H9 (cell line): ENCODE measurements at regions not wholly inside any gene's neighbourhood (a gene's known extent, or its start where the extent isn't known, plus 50 kb on each side); places are given as distances from the start of the nearest gene placed in this dataset.

ENCODE experiments used
- DNase-seq: peaks from one replicate; pipeline ENCODE4 v3.0.0-alpha.2; 2017
- H2AFZ ChIP-seq: one replicate; pipeline ENCODE4 v1.6.1; 2013; ENCODE audit warnings: mild to moderate bottlenecking, low read length, control low read depth, moderate library complexity
- H2AK5ac ChIP-seq: 2 replicates; pipeline ENCODE4 v1.6.1; 2013; ENCODE audit warnings: low read length, control low read depth, mixed read lengths; ENCODE audit not compliant: insufficient read length
- H2BK120ac ChIP-seq: one replicate; pipeline ENCODE4 v1.6.1; 2013; ENCODE audit warnings: low read depth, mild to moderate bottlenecking, low read length, control low read depth, inconsistent platforms; ENCODE audit not compliant: poor library complexity, severe bottlenecking
- H2BK12ac ChIP-seq: 2 replicates; pipeline ENCODE4 v1.6.1; 2013; ENCODE audit warnings: low read length, control low read depth, mixed read lengths, low read depth; ENCODE audit not compliant: insufficient read length
- H2BK15ac ChIP-seq: 2 replicates; pipeline ENCODE4 v1.6.1; 2013; ENCODE audit warnings: low read depth, low read length, control low read depth
- H2BK20ac ChIP-seq: one replicate; pipeline ENCODE4 v1.6.1; 2013; ENCODE audit warnings: low read depth, mild to moderate bottlenecking, low read length, control low read depth, inconsistent platforms; ENCODE audit not compliant: poor library complexity, severe bottlenecking
- H2BK5ac ChIP-seq: 2 replicates; pipeline ENCODE4 v1.6.1; 2013; ENCODE audit warnings: low read length, control low read depth, mixed read lengths; ENCODE audit not compliant: insufficient read length
- H3K14ac ChIP-seq: 2 replicates; pipeline ENCODE4 v1.6.1; 2013; ENCODE audit warnings: low read length, control low read depth; ENCODE audit not compliant: insufficient read depth
- H3K18ac ChIP-seq: 2 replicates; pipeline ENCODE4 v1.6.1; 2013; ENCODE audit warnings: low read depth, mild to moderate bottlenecking, mixed read lengths, low read length, control low read depth; ENCODE audit not compliant: insufficient read length
- H3K23ac ChIP-seq: 2 replicates; pipeline ENCODE4 v1.6.1; 2013; ENCODE audit warnings: low read length, control low read depth, mixed read lengths, low read depth; ENCODE audit not compliant: insufficient read length
- H3K23me2 ChIP-seq: 2 replicates; pipeline ENCODE4 v1.6.1; 2013; ENCODE audit warnings: low read depth, mild to moderate bottlenecking, mixed read lengths, low read length, control low read depth; ENCODE audit not compliant: insufficient read length, poor library complexity, severe bottlenecking
- H3K27ac ChIP-seq: 2 replicates; pipeline ENCODE4 v1.5.1; 2013; ENCODE audit warnings: low read length, control low read depth, mixed read lengths, low read depth; ENCODE audit not compliant: insufficient read length
- H3K27me3 ChIP-seq: 2 replicates; pipeline ENCODE4 v1.6.1; 2013; ENCODE audit warnings: low read length, control low read depth, inconsistent platforms; ENCODE audit not compliant: insufficient read depth
- H3K4ac ChIP-seq: 2 replicates; pipeline ENCODE4 v1.6.1; 2013; ENCODE audit warnings: low read depth, mild to moderate bottlenecking, control low read depth, inconsistent platforms, low read length, moderate library complexity
- H3K4me1 ChIP-seq: 2 replicates; pipeline ENCODE4 v1.6.1; 2013; ENCODE audit warnings: low read length, control low read depth, inconsistent platforms; ENCODE audit not compliant: insufficient read depth
- H3K4me2 ChIP-seq: 2 replicates; pipeline ENCODE4 v1.6.1; 2013; ENCODE audit warnings: low read length, control low read depth, mixed read lengths; ENCODE audit not compliant: insufficient read length, insufficient read depth
- H3K56ac ChIP-seq: 2 replicates; pipeline ENCODE4 v1.6.1; 2013; ENCODE audit warnings: low read depth, mild to moderate bottlenecking, mixed read lengths, low read length, control low read depth; ENCODE audit not compliant: insufficient read length
- H3K79me1 ChIP-seq: 2 replicates; pipeline ENCODE4 v1.6.1; 2013; ENCODE audit warnings: low read depth, mild to moderate bottlenecking, moderate library complexity, low read length, control low read depth, inconsistent platforms; ENCODE audit not compliant: insufficient read depth, poor library complexity, severe bottlenecking
- H3K79me2 ChIP-seq: 2 replicates; pipeline ENCODE4 v1.6.1; 2013; ENCODE audit warnings: low read length, control low read depth, inconsistent platforms; ENCODE audit not compliant: insufficient read depth
- H3K9ac ChIP-seq: 2 replicates; pipeline ENCODE4 v1.6.1; 2013; ENCODE audit warnings: low read length, control low read depth, mixed read lengths; ENCODE audit not compliant: insufficient read length; ENCODE audit errors: extremely low read depth
- H3K9me3 ChIP-seq: one replicate; pipeline ENCODE4 v1.6.1; 2013; ENCODE audit warnings: low read depth, low read length, inconsistent platforms; ENCODE audit not compliant: control insufficient read depth
- H3T11ph ChIP-seq: one replicate; pipeline ENCODE4 v1.6.1; 2013; ENCODE audit warnings: mild to moderate bottlenecking, low read length, control low read depth, inconsistent platforms
- H4K20me1 ChIP-seq: one replicate; pipeline ENCODE4 v1.6.1; 2013; ENCODE audit not compliant: control insufficient read depth, insufficient read length, insufficient read depth
- H4K5ac ChIP-seq: 2 replicates; pipeline ENCODE4 v1.6.1; 2013; ENCODE audit warnings: low read depth, mild to moderate bottlenecking, mixed read lengths, low read length, control low read depth; ENCODE audit not compliant: insufficient read length
- H4K8ac ChIP-seq: replicated peaks from 2 replicates; pipeline ENCODE4 v1.6.1; 2013; ENCODE audit warnings: low read length, control low read depth, mixed read lengths, low read depth; ENCODE audit not compliant: insufficient read length
- H4K91ac ChIP-seq: 2 replicates; pipeline ENCODE4 v1.6.1; 2013; ENCODE audit warnings: low read depth, mild to moderate bottlenecking, moderate library complexity, mixed read lengths, low read length, control low read depth; ENCODE audit not compliant: insufficient read length
- H3K27ac Mint-ChIP-seq, 3 experiments: 2 replicates in 2 of 3; 3 replicates in 1 of 3; pipeline ENCODE4 v1.8.0; 2020 to 2021; ENCODE audit warnings: mixed read lengths in 3 of 3, mild to moderate bottlenecking in 1 of 3, moderate library complexity in 1 of 3
- H3K27me3 Mint-ChIP-seq: 2 replicates; pipeline ENCODE4 v1.8.0; 2021; ENCODE audit warnings: low read depth, mild to moderate bottlenecking, moderate library complexity, mixed read lengths
- H3K36me3 Mint-ChIP-seq, 3 experiments: 2 replicates in 2 of 3; 3 replicates in 1 of 3; pipeline ENCODE4 v1.8.0; 2020 to 2021; ENCODE audit warnings: low read depth in 3 of 3, mixed read lengths in 3 of 3; ENCODE audit not compliant: insufficient read depth in 1 of 3
- H3K4me1 Mint-ChIP-seq, 2 experiments: 2 replicates each; pipeline ENCODE4 v1.8.0; 2020; ENCODE audit warnings: mixed read lengths in 2 of 2
- H3K4me3 Mint-ChIP-seq, 2 experiments: 2 replicates in 1 of 2; 3 replicates in 1 of 2; pipeline ENCODE4 v1.8.0; 2020 to 2021; ENCODE audit warnings: mild to moderate bottlenecking in 2 of 2, mixed read lengths in 2 of 2, moderate library complexity in 1 of 2
- H3K9me3 Mint-ChIP-seq, 2 experiments: 2 replicates in 1 of 2; 3 replicates in 1 of 2; pipeline ENCODE4 v1.8.0; 2020; ENCODE audit warnings: mild to moderate bottlenecking in 2 of 2, mixed read lengths in 2 of 2, moderate library complexity in 1 of 2
- WGBS: extraction: QIAGEN DNeasy Blood & Tissue Kit; methylation state at CpG from one replicate; pipeline ENCODE4 v1.1.7; 2013; ENCODE audit warnings: missing lambda C conversion rate, low lambda C conversion rate, mixed read lengths; ENCODE audit not compliant: insufficient read length; ENCODE audit errors: extremely low coverage; 5-methylcytosine and 5-hydroxymethylcytosine counted together
- TF ChIP-seq, protein P1 (sequence below): fragments of 200-600 bp; sonication (generic); conservative IDR thresholded peaks from 3 replicates; pipeline ENCODE4 v1.8.0; 2021; ENCODE audit warnings: antibody characterized with exemption, mild to moderate bottlenecking

GRCh38 chr14:98244162-98244948 lies 1027.6 kb downstream of the BCL11B start:
- Histone ChIP-seq H3K23me2 (no peaks in the 10 kb centered on the region), H3T11ph (no peak overlapping the region), H3K4ac (no peak overlapping the region), H3K4me1 (no peaks in the 10 kb centered on the region), H3K79me1 (no peaks in the 10 kb centered on the region), H2BK12ac (no peak overlapping the region), H4K8ac (no peak overlapping the region), H3K23ac (no peak overlapping the region), H3K18ac (no peak overlapping the region), H3K14ac (no peak overlapping the region), H3K79me2 (no peaks in the 10 kb centered on the region), H3K56ac (no peak overlapping the region), H2BK120ac (no peak overlapping the region), H4K20me1 (no peaks in the 10 kb centered on the region), H3K9me3 (no peaks in the 10 kb centered on the region), H3K4me2 (no peak overlapping the region), H3K9ac (no peak overlapping the region), H2BK20ac (no peak overlapping the region), H3K27ac (no peak overlapping the region), H4K5ac (no peak overlapping the region), H2AFZ (no peak overlapping the region), H2AK5ac (no peak overlapping the region), H2BK15ac (no peak overlapping the region), H2BK5ac (no peak overlapping the region), H4K91ac (no peak overlapping the region), H3K27me3 (no peaks in the 10 kb centered on the region)
- no peak overlapping the region for H3K4me3 Mint-ChIP-seq
- H3K27me3 Mint-ChIP-seq: no peaks in the 10 kb centered on the region
- TF ChIP-seq, protein P1, sequence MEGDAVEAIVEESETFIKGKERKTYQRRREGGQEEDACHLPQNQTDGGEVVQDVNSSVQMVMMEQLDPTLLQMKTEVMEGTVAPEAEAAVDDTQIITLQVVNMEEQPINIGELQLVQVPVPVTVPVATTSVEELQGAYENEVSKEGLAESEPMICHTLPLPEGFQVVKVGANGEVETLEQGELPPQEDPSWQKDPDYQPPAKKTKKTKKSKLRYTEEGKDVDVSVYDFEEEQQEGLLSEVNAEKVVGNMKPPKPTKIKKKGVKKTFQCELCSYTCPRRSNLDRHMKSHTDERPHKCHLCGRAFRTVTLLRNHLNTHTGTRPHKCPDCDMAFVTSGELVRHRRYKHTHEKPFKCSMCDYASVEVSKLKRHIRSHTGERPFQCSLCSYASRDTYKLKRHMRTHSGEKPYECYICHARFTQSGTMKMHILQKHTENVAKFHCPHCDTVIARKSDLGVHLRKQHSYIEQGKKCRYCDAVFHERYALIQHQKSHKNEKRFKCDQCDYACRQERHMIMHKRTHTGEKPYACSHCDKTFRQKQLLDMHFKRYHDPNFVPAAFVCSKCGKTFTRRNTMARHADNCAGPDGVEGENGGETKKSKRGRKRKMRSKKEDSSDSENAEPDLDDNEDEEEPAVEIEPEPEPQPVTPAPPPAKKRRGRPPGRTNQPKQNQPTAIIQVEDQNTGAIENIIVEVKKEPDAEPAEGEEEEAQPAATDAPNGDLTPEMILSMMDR: no peak
- H3K36me3 Mint-ChIP-seq: no peaks in the 10 kb centered on the region
- DNase-seq: no peak
- no peaks in the 10 kb centered on the region for H3K9me3 Mint-ChIP-seq
- H3K4me1 Mint-ChIP-seq: peaks cover 5 to 7% of the 10 kb centered on the region in 2 experiments; a peak in 3 of 4 replicates
- no CpG with 5 or more reads among the region's 12 CpGs for WGBS
- no peak overlapping the region for H3K27ac Mint-ChIP-seq
